NCI-H1105 (cell line): ENCODE measurements at regions not wholly inside any gene's neighbourhood (a gene's known extent, or its start where the extent isn't known, plus 50 kb on each side); places are given as distances from the start of the nearest gene placed in this dataset.
"Not testable (repeated sequence)": the region's sequence is repeated elsewhere in the genome, so short reads cannot be mapped to it uniquely, and the experiment has no call there.

Experiments
- DNase-seq: peaks from one replicate; lab custom pipeline; 2025; lab: John Stamatoyannopoulos, UW

- DNase-seq: not testable (repeated sequence)
These were observed 171.8 kb downstream of the NPIPB11 start for GRCh38 chr16:29234536-29235275.

DNA sequence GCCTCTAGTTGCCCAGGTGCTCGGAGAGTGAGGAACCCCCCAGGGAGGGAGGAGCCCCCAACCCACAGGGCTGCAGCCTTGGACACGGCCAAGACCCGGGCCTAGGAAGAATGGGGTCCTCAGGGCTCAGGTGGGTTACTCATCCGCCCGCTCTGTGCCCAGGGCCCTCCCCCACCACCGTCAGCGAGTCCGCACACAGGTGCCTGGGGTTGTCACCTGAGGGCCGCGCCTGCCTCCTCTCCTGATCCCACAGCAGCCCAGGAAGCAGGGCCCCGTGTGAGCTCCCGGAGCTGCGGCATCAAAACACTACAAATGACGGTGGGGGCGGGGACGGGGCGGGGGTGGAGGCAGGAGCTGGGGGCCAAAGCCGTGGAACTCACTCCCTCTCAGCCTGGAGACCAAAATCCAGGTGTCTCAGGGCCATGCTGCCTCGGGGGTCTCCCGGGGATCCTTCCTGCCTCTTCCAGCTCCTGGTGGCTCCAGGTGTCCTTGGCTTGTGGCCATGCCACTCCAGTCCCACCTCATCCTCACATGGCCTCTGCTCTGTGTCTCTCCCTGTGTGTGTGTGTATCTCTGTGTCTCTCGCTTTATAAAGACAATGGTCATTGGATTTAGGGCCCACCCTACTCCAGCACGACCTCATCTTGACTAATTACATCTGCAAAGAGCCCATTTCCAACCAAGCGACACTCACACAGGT lies 172.7 kb downstream of the NPIPB11 start:
- not testable (repeated sequence) for DNase-seq

- DNase-seq: no peak
These were observed 173.5 kb downstream of the NPIPB11 start for GRCh38 chr16:29232811-29233704.

DNA sequence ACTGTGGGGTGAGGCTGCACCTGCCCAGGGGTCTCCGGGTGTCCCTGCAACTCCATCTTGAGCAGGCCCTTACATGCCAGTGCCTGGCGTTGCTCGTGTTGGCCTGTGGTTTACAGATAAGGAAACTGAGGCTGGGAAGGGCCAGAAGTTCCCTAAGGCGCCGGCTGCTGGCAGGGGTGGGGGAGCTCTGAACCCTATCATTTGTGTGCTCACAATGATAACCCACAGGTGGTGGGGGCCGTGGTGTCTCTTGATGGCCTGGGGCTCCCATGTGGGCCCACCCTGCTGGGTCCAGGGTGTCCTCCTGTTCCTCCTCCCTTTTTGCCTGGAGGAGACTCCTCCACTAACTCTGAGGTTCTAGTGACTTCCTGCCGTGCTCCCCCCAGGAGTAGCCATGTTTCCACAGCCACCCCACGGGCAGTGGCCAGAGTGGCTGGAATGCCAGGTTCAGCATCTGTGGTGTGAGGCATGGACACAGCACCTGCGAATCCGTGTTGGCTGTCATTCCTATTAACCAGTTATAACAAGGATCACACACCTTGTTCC lies 174.3 kb downstream of the NPIPB11 start:
- DNase-seq: not testable (repeated sequence)

GRCh38 chr16:29231244-29231643 lies 175.3 kb downstream of the NPIPB11 start:
- DNase-seq: no peak

DNA sequence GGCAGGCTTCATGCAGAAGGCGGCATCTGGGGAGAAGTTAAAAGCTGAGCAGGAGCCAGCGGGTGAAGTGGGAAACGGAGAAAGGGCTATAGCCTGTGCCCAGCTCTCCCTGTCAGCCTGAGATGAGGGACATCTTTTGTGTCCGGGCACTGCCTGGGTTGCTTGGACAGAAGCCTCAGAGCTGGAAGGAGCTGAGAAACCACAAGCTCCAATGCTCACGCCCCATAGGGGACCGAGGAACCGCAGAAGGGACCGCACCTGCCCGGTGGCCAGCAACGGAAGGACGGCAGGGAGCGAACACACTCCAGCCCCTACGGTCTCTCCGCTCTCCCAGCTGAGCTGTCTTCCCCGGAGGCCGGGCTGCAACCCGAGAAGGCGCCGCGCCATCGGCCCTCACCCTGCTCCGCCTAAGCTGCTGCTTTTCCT lies 175.8 kb downstream of the NPIPB11 start:
- no peak for DNase-seq

DNA sequence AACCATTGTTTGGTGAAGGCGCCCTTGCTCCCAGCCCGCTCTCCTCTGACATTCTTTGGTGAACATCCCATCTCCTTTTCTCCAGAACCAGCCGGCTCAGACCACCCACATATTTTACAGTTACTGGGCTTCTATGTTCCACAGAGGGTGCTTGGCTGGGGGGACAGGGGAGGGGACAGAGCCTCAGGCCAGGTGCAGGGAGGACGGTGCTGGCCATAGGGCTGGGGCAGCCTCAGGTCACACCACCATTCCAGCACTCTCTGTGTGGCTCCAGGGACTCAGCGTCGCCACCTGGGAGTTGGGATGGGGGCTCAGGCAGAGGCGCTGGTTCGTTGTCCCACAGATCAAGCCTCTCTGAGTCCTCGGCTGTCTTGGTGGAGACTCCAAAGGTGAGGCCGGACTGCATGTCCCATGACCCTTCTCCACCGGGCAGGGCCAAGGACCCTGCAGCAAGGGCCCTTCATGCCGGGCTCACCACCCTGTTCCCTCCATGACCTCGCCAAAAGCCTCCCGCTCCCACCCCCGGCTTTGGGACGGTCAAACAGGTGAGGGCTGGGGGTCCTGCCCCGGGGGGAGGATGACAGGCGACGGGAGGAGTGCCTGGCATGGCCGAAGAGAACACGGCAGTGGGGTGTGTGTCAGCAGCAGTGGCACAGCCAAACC lies 176.4 kb downstream of the NPIPB11 start:
- DNase-seq: not testable (repeated sequence)

GRCh38 chr16:29229616-29230005 lies 176.9 kb downstream of the NPIPB11 start:
- DNase-seq: not testable (repeated sequence)

- DNase-seq: not testable (repeated sequence)
These were observed 177.6 kb downstream of the NPIPB11 start for GRCh38 chr16:29228664-29229611.

GRCh38 chr16:29227751-29228663 lies 178.5 kb downstream of the NPIPB11 start:
- not testable (repeated sequence) for DNase-seq

- no peak for DNase-seq
These were observed 179.7 kb downstream of the NPIPB11 start for GRCh38 chr16:29226782-29227181.

DNA sequence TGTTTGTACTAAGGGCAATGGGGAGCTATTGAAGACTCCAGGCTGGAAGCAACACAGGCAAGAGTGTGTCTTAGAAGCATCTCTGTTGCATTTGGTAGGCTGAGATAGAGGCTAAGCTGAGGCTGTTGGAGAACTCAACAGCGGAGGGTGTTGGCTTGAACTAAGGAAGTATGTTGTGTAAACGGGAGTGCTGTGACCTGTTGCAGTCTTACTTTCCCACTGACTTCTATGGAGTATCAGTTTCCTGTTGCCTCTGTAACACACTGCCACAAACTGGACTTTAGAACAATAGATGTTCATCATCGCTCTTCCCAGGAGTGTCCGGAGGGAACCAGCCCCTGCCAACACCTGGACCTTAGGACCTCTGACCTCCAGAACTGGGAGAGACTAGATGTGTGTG lies 181.8 kb downstream of the NPIPB11 start:
- not testable (repeated sequence) for DNase-seq

- not testable (repeated sequence) for DNase-seq
These were observed 183.9 kb downstream of the NPIPB11 start for GRCh38 chr16:29222615-29223014.

DNA sequence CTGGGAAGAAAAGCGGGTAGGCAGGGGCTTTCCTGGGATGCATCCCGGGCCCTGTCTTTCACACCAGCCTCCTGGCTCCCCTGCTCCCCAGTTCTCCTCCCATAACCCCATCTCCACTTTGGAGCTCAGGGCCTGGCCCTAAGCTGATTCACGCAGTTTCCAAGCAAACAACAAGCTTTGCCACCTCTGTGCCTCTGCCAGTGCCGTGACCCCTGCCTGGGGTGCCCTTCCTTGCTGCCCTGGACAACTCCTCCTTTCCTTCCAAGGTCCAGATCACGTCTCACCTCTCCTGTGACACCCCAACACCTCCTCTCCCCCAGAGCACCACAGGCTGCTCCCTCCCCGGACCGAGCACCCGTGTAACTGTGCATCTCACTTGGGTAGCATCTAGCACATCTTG lies 184.5 kb downstream of the NPIPB11 start:
- DNase-seq: not testable (repeated sequence)

GRCh38 chr16:29221281-29221955 lies 185.1 kb downstream of the NPIPB11 start:
- not testable (repeated sequence) for DNase-seq

DNA sequence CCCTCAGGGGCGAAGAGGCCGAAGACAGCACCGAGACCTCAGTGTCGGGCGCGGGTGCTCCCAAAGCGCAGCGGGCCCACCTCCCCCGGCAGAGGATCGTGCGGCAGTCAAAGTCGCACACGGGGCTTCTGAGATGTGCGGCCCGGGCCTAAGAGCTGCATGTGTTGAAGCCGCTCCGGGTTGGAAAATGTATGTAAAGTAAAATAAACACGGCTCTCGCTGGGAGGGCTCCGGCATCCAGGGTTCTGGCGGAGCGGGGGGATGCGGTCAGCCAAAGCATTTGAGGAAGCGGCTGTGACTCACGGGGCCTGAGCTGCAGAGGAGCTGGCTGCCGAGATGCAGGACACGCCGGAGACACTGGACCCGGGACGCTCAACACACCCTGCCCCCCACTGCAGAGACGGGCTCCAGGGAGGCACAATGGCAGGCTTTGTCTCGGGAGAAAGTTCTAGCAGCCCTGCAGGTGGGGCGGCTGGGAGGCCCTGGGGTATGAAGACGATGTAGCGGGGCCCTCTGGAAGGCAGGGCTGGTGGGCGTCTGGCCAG lies 185.8 kb downstream of the NPIPB11 start:
- DNase-seq: not testable (repeated sequence)

GRCh38 chr16:29219966-29220646 lies 186.4 kb downstream of the NPIPB11 start:
- not testable (repeated sequence) for DNase-seq

DNA sequence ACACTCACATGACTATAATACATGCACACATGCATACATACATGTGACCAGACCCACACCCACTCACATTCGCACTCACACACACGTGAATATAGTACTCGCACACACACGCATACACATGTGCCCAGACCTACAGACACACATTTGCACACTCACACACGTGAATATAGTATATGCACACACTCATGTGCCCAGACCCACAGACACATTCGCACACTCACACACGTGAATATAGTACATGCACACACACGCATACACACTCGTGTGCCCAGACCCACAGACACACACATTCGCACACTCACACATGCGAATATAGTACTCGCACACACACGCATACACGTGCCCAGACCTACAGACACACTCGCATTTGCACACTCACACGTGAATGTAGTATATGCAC lies 186.9 kb downstream of the NPIPB11 start:
- DNase-seq: not testable (repeated sequence)
